Germinal center (tissue), 1 donor: ENCODE measurements at regions not wholly inside any gene's neighbourhood (a gene's known extent, or its start where the extent isn't known, plus 50 kb on each side); places are given as distances from the start of the nearest gene placed in this dataset.
A peak's percentile ranks its signal among the peaks of the same experiment; 100 is the strongest.

ENCODE experiments used
- DNase-seq: peaks from one replicate; pipeline ENCODE4 v3.0.0; 2012; ENCODE audit warnings: mixed read lengths, low spot score

DNA sequence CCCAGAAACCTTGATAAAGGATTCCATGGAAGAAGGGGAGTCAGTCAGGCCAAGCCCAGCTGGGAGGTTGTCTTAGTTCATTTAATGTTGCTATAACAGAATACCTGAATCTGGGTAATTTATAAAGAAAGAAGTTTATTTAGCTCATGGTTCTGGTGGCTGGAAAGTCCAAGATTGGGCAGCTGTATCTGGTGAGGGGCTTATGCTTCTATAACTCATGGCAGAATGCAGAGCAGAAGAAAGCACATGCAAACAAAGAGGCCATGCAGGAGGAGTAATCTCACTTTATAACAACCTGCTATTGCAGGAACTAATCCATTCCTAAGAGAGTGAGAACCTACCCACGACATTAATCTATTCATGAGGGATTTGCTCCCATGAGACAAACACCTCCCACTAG, 54.2 kb upstream of the ANKRD1 start:
- no peak for DNase-seq

DNA sequence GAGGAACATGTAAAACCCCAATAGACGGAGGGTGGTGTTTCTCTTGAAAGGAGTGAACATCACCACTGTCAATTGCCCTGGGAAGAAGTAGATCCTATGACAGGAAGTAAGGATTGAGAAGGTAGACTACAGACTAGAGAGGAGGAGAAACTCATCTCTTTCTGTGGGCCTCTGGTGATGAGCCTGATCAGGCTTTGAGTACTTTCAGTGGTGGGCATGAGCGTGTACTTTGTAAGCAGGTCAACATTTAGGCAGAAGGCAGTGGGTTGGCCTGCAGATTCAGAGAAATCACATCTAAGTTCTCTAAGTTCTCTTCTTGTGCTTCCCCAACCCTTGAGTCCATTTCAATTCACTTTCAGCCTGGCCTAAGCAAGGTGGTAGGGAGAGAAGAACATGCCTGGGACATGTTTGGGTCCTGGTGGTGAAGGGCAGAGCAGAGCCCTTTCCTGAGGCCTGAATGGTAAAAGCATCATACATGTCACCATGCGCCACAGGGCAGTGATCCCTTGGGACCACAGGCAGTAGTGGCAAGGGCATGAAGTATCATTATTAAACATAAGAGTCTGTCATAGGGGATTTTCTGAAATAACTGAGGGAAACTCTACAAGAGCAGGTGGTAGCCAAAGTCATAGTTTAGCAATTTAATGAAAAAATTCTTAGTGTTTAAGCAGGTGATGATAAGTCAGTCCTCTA, 56.4 kb upstream of the ANKRD1 start:
- DNase-seq: peak; percentile 48

- DNase-seq: no peak
These were observed 57.1 kb upstream of the ANKRD1 start for GRCh38 chr10:90977855-90978486.

- no peak for DNase-seq
These were observed 61.6 kb upstream of the ANKRD1 start for GRCh38 chr10:90982406-90983008.

DNA sequence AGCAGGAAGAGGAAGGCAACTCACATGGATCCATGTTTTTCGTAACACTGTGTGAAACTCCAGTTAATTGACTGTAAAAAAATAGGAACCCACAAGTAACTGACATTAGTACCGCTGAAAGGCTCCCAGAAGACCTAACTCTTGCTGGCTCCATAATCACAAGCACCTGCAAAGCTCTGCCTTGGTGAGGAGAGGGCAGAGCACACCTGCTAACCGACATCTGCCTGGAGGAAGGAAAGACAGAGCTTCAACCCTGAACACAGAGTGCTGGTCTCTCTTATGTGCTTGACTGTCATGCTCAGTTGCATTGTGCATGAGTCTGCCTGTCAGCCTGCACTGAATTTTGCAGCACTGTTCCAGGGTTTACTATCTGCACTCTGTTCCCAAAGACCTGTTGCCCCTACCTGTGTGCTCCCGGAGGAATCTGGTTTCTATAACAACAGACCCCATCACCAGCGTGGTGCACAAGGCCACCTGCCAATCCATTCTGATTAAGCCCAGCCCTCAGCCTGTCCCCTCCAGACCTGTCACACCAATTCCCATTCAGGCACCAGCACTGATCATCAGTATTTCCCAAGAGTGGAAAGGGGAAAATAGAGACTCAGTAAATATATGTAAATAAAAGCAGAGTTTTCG, 63.1 kb upstream of the ANKRD1 start:
- DNase-seq: peak; percentile 51

GRCh38 chr10:90984898-90985297, 64.0 kb upstream of the ANKRD1 start:
- DNase-seq: no peak

DNA sequence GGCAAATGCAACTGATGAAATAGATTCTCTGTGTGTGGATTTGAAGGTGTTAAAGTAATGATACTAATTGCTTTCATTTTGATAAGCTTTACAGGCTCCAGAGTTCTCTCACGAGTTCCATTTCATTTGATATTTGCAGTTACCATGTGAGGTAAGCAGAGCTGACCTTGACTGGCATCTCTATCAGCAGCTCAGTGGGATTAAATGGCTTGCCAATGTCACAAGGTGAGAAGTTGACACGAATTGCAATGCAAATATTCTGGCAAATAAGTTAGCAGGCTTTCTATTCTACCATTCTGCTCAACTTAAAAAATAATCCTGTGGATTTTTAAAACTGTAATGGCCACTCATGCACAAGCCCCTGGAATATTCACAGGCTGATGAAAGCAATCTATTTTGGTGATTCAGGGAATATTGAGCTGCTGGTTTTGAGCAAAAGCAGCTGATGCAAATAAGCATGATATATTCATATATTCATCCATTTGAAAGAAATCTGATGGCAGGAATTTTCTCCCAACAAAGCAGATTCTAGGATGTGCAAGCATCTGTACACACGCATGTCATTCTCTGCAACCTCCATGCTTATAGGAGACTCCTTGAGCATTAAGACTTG, 64.5 kb upstream of the ANKRD1 start:
- no peak for DNase-seq

DNA sequence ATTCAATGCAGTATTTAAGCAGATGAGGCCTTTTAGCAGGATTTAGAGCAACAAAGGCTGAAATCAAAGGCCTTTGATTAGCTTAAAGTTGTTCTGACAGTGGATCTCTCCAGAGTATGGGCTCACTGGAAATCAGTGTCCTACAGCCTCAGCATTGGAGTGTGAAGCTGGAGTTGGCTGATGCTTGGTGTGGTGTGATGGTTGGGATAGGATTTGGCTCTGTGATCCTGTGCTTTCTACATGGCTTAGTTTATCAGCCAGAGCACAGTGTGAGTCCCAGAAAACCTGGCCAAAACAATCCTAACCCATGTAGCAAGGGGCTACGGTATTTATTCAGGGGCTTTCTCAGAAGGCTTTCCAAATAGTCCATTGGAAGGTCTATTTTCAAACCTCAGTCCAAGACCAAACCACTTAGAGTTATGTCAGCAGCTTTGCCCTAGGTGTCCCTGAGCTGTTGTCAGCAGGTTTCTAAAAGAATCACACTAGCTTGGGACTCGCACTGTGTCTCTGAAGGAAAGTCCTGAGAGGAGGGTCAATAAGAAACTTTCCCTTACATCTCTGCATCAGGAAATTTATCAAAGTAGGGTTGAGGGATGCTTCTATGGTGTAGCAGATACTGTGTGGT, 65.4 kb upstream of the ANKRD1 start:
- DNase-seq: no peak

DNA sequence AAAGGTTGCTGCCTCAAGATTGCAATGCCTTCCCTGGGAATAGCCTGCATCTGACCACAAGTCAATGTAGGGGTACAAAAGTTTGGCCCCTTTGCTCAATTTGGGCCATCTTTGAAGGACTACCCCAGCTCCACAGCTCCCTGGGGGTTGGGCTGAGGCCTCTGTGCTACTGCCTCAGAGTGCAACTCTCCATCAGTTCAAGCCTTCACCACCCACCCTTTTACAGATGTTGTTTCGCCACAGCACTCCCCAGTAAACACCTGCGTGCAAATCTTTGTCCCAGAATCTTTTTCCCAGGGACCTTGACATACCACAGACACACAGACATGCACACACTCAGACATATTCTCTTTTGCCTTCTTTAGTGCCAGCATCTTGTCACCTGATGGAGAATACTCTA, 66.0 kb upstream of the ANKRD1 start:
- DNase-seq: no peak

DNA sequence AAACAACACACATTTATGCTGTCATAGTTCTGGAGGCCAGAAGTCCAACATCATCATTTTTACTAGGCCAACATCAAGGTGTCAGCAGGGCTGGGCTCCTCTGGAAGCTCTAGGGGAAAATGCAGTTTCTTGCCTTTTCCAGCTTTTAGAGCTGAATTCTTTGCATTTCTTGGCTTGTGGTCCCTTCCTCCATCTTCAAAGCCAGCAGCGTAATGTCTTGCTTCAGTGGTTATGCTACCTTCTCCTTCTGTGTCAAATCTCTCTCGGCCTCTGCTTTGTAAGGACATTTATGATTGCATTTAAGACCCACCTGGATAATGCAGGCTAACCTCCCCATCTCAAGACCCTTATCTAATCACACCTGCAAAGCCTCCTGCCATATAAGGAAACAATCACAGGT, 66.5 kb upstream of the ANKRD1 start:
- no peak for DNase-seq

- DNase-seq: no peak
These were observed 67.1 kb upstream of the ANKRD1 start for GRCh38 chr10:90988024-90988423.

DNA sequence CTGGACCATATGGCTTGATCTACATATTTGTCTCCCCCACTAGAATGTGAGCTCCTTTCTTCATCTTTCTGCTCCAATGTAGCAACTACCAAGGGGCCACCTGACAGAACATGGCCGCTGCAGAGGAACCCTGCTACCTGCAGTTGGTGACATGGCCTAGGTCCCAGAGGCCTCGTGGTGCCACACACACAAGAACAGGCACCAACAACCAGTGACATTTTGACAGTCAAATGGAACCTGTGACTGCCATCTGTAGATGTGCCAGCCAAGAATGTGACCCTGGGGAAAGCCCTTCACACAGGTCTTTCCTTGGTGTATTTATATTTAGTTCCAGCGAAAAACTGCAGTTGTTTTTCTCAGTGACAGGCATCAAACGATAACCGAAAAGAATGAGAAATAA, 67.9 kb upstream of the ANKRD1 start:
- no peak for DNase-seq

DNA sequence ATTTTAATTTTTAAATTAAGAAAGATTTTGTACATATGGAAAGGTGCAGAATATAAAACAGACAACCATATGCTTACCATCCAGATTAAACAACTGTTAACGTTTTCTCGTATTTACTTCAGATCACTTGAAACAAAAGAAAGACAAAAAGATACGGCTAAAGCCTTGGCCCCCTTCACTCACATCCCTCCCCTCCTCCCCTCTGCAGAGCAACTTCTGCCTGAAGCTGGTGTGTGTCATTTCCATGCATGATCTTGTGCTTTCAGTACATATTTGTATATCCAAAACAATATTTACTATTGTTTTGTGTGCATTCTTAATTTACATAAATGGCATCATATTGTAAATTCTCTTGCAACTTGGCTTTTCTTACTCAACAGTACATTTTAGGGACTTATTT, 68.5 kb upstream of the ANKRD1 start:
- DNase-seq: no peak

- no peak for DNase-seq
These were observed 71.6 kb upstream of the ANKRD1 start for GRCh38 chr10:90992462-90992861.

DNA sequence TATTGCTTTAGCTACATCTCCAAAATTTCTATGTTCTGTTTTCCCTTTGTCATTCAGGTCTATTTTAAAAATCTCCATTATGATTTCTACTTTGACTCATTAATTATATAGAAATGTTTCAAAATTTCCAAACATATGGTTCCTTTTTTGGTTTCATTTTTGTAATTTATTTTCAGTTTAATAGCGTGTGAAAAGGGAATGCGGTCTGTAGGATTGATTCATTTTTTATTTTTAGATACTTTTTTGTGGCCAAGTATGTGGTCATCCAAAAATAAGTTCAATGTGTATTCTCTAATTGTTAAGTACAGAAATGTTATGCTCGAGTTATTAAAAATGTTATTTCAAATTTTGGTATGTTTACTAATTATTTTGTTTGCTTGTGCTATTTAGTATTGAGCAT, 72.5 kb upstream of the ANKRD1 start:
- DNase-seq: no peak

- no peak for DNase-seq
These were observed 76.8 kb upstream of the ANKRD1 start for GRCh38 chr10:90997670-90998069.

- no peak for DNase-seq
These were observed 78.0 kb upstream of the ANKRD1 start for GRCh38 chr10:90998733-90999511.

GRCh38 chr10:90999512-91000172, 78.8 kb upstream of the ANKRD1 start:
- DNase-seq: no peak

DNA sequence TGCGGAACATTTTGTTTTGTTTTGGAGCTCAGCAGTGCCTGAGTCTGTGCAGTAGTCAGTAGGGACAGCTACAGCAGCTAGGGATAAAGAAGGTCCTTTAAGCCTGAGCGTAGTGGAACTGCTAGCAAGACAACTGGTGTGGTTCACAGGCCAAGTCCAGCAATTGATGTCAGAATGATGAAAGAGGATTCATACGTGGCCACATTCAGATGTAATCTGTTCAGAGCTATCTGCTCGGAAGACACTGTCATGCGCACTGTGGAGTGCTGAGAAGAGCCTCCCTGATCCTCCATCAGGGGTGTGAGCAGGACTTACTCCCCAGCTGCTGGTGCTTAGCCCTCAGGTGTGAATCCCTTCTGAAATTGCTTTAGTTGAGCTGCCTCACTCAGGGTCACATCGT, 79.6 kb upstream of the ANKRD1 start:
- no peak for DNase-seq

- no peak for DNase-seq
These were observed 80.1 kb upstream of the ANKRD1 start for GRCh38 chr10:91000985-91001384.

GRCh38 chr10:91002656-91003055, 81.8 kb upstream of the ANKRD1 start:
- DNase-seq: no peak
